ENCODE measurements at regions not wholly inside any gene's neighbourhood (a gene's known extent, or its start where the extent isn't known, plus 50 kb on each side); places are given as distances from the start of the nearest gene placed in this dataset.
"Not testable (repeated sequence)": the region's sequence is repeated elsewhere in the genome, so short reads cannot be mapped to it uniquely, and the experiment has no call there.

DNA sequence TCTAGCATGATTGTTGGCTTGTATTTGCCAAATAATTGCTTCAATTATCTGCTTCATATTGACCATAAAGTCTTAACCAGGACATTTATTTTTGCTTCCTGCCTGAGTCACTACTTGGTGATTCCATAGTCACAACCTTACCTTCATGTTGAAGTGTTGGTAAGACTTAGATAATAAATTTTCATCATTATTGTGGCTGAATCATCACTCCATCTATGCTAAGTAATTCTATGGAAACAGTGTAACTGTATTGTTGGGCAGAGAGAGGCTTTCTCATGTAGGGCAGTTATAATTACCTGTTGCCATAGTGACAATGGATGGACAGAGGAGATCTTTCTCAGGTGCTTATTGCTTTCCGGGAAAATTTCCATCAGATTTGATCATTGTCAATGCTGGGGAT, 330.7 kb upstream of the LRRC3B start:
- no peak for DNase-seq

DNA sequence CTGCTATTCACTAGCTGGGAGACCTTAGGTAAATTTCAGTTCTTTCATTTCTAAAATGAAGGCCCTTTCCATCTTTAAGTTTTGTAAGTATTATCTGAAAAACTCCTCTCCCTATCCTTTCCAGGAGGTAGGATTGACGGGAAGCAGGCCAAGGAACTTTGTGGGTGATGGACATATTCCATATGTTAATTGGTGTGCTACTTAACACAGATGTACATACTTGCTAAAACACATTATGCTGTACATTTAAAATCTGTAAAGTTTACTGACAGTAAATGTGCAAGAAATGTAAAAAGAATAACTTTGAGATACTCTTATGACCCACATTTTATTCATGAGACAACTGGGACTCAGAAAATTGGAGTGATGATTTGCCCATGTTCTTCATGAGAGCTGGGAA, 329.8 kb upstream of the LRRC3B start:
- no peak for DNase-seq

DNA sequence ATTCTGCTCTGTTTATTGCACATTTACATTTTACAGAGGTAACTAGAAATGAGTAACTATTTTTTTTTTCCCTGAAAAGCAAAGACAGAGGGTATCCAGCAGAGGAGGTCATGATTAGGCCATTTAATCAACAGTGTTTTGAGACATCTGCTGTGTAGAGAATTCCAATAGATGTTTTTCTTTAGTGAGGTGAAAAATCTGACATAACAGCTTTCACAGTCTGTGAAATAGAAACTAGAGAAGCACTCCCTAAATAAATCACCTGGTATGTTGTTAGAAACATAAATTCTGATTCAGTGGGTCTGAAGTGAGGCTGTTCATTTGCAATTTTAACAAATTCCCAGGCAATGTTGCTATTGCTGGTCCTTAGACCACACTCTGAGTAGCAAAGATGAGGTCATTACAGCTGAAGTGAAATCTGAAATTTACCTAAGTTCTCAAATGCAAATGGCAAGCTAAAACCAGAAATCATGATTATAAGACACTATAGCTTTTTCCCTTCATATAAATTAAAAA, 329.2 kb upstream of the LRRC3B start:
- DNase-seq, result no peak

DNA sequence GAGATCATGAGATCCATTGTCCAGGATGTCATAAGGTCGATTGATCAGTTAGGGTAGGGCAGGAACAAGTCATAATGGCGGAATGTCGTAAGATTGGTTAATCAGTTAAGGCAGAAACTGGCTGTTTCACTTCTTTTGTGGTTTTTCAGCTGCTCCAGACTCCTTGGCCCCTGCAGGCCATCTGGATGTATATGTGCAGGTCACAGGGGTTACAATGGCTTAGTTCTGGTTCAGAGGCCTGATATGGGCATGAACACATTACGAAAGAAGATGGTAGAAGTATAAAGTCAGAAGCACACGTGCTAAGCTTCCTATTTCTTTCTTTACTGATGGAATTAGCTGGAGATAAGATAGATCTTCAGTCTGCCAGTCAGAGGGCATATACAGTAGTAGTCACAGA, 315.4 kb upstream of the LRRC3B start:
- DNase-seq, result no peak

DNA sequence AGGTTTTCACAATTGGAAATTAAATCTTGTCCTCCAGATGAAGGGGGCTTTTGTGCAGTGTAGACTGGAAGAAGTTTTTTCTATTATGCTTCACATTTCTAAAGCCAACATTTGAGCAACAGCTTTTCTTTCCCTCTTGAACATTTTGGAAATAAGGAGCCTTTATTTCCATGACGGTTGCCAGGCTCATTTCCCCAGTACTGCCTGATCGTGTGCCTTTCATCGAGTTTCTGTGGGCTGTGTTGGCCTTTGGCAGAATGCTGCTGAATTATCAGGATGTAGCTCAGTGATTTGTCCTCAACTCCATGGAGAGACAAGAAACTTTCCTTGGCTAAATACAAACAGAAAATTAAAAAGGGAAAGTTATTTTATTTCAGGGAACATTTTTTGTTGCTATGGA, 314.8 kb upstream of the LRRC3B start:
- no peak for DNase-seq

DNA sequence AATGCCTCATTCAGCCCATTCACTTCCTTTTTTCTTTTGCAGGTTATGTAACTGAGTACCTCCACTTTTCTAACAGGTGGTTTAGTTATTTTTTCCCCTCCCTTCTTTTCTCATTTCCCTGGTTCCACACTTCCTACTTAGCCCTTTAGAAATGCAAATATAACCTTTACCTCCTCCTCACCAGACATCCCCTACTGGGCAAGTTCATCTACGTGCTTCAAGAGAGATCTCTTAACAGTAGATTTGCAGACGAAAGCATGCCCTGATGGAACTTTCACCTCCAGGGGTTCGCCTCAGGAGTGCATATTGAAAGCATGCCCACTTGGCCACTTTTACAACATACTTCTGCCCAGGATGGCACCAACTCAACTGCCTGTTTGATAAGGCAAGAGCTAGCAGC, 314.1 kb upstream of the LRRC3B start:
- no peak for DNase-seq

DNA sequence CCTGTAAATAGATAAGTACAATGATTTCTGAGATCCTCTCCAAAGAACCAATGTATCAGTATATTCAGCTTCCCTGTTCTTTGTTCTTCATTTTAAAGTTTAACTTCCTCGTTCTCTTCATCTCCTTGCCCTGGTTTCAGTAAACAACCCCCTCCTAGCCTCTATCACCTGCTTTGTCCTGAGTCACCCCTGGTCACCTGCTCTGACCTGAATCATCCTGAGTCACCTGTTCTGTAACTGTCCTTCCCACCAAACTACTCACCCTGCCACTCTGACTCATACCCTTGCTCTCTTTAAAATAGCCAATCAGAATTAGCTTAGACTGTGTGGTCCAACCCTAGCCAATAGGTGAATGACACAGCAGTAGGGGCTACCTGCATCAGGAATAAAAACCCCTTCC, 313.0 kb upstream of the LRRC3B start:
- not testable (repeated sequence) for DNase-seq

DNA sequence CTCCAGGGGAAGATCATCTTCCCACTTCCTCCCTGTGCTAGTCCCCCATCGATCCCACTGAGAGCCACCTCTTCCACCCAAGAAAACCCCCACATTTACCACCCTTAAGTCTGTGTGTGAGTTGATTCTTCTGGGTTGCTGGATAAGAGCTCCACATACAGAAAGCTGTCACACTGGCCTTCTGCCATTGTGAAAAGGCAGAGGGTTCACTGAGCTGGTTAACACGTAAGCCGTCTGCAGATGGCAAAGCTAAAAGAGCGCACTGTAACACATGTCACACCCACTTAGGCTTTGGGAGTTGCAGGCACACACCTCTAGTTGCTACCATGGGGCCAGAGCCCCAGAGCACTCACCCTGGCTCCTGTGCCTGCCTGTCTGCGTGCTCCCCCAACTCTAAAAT, 309.8 kb upstream of the LRRC3B start:
- no peak for DNase-seq

DNA sequence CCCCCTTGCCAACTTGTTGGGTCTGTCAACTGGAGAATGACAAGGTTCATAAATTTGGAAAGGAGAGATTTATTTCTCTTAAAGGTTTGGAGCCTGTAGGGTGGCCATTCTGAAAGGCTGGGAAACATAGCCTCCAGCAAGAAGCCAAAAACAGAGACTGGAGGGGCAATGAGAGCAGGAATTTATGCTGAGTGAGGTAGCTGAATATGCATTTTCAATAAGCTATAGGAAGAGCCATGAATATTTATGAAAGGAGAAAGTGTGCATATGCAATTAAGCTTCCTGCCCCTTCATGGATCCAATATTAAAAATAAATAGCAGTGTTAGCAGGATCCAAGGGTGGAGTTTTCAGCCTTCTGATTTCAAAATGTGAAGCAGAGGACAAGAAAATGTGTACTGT, 306.1 kb upstream of the LRRC3B start:
- no peak for DNase-seq

DNA sequence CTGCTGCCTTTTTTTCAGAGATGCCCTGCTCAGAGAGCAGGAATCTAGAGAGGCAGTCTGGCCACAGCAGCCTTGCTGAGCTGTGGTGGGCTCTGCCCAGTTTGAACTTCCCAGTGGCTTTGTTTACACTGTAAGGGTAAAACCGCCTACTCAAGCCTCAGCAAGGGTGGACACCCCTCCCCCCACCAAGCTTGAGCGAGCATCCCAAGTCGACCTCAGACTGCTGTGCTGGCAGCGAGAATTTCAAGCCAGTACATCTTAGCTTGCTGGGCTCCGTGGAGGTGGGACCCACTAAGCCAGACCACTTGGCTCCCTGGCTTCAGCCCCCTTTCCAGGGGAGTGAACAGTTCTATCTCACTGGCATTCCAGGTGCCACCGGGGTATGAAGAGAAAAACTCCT, 298.8 kb upstream of the LRRC3B start:
- DNase-seq, result not testable (repeated sequence)

DNA sequence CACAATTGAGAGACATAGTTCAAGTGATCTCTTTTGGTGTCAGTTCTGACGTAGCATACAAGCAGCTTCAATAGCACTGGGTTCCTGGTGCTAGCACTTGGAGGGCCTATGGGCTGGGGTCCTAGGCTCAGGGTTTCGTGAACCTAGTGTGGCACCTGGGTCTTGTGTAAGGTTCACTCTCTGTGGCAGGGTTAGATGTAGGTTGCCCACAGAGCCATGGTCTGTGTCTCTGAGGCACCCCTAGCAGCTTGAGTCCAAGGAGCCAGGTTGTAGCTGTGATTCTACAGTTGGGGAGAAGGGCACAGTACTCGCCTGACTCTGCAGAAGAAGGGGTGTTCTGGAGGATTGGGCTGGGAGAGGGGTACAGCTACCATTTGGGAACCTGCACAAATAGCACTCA, 282.6 kb upstream of the LRRC3B start:
- no peak for DNase-seq

DNA sequence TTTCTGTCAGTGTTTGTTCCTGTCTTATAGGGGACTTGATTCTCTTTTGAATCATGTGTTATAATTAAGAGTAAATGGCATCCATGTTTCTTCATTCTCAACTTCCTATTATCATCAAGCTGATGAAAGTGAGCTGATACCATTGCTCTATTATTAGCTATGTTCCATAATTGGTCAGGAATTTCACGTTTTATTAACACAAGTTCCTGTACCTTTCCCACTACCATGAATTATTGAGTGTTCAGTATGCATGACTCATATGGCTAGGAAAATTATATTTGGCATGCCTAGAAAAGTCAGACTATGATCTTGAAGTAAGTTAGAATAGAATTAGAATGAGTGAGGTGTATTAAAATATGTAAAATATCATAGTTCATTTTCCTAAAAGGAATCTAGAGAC, 278.9 kb upstream of the LRRC3B start:
- DNase-seq, result no peak

DNA sequence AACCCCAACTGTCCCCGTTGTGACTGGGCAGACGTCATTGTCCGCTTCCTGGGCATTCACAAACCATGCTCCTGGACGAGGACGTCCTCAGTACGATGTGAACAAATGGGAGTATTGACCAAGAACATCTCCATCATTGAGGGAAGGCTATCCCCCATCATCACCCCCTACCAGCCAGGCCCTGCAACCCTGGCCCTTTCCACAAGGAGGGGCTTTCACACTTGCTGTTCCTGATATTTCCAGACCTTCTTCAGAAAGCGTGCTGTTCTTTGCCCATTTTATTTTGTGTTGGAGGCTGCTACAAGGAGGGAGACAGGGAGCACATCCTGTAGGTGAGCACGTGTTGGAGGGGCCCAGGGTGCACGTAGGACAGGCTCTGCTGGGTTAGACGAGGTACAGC, 277.0 kb upstream of the LRRC3B start:
- no peak for DNase-seq

DNA sequence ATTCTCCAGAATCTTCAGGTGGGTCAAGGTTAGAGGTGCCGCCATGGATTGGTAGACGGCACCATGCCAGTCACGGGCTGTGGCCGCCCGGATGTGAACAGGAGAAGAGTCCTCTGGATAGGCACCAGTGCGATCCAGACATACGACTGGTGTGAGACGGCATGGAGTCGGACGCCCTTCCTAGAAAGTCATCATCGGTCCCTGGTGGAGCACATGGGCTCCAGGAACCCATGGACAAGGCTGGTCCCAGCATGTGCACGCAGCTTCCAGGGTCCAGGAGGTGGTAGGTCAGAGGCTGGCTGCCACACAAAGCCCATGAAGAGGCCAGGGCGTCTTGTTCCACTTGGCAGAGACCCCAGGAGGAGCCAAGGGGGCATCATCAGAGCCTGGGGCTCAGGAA, 276.1 kb upstream of the LRRC3B start:
- DNase-seq, result no peak

DNA sequence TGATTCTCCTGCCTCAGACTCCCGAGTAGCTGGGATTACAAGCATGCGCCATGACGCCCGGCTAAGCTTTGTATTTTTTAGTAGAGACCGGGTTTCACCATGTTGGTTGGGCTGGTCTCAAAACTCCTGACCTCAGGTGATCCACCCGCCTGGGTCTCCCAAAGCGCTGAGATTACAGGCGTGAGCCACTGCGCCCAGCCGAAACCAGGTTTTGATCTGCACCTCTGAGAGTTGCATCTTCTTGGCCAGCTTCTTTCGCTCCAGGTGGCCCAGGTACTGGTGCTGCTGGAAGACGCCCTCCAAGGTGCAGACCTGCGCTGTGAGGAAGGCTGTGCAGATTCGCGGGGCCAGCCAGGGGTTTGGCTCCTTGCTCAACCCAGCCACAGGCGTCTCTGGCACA, 275.4 kb upstream of the LRRC3B start:
- no peak for DNase-seq

DNA sequence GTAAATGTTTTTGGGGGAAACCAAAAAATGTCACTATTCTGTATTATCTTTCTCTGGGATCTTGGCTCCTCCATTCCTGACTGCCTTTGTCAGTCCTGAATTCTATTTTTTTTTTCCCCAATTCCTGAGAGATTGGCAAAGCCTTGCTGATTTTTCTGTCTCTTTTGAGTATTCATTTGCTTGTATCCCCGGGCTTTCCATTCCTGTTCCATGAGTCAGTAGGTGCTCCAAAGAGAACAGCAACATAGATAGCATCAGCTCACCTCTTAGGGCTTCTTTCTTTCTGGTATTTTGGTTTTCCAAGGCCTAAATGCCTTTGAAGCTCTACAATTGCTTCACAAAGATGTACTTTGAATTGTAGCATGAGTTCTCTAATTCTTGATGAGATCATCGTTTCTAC, 271.7 kb upstream of the LRRC3B start:
- DNase-seq, result no peak

DNA sequence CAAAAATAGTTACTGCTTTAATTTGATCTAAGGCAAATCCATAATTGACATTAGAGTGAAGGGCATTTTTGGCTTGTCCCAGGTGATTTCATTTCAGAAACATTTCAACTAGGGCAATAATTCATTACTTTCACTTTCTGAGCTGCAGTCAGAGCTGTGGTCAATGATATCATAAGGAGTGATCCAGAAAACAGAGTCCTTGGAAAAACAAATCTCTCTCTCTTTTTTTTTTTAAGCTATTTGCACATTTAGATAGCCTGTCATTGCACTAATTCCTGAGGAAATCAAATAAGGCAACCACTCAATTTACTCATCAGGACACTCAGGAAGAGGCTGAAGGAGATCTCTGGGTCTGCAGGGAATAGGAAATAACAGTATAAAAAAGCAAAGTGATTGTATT, 269.5 kb upstream of the LRRC3B start:
- DNase-seq, result no peak

DNA sequence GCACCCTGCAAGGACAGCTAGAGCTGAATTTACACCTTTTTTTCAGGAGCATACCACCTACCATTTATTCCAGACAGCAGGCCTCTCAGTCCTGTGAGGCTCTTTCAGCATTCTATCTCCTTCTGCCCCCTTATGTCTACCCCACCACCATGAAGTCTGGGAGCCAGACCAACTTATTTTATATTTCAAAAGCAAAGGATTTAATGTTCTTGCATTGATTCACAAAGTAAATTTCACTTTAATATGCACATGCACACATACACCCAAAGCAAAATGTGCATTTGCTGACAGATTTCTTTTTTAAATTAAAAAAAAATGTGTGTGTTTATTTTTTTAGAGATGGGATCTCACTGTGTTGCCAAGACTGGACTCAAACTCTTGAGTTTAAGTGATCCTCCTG, 264.2 kb upstream of the LRRC3B start:
- no peak for DNase-seq

DNA sequence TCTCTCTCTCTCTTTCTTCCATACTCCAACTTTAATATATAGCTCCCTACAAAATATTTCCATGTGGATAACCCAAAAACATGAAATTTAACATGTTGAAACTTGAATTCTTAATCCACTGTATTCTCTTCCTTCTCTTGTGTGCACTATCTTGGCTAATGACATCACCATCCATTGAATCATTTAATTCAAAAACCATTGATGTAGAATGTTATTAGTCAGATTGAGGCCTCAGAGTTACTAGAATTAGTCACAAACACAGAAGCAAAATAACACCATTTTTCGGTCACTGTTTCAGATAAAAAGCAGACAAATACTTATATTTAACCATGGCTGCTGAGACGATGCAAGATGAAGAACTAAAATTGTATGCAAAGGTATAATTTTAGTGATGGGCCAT, 256.9 kb upstream of the LRRC3B start:
- no peak for DNase-seq

DNA sequence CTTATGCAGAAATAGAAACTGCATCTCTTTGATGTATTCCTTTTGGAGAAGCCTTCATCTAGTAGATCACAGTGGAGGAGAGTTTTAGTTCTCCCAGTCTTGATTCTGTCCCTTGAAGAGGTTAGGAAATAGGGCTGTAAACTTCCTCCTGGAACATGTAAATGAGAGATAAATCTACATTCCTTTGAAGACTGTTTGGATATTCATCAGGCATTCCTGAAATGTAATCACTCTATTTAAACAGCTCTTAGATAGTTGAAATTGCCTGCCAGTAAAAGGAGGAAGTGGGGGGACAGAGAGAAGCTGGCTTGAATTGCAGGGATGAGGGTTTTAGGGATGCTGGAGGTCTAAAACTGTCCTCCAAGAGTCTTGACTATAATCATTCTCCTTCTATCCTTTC, 254.3 kb upstream of the LRRC3B start:
- no peak for DNase-seq

DNA sequence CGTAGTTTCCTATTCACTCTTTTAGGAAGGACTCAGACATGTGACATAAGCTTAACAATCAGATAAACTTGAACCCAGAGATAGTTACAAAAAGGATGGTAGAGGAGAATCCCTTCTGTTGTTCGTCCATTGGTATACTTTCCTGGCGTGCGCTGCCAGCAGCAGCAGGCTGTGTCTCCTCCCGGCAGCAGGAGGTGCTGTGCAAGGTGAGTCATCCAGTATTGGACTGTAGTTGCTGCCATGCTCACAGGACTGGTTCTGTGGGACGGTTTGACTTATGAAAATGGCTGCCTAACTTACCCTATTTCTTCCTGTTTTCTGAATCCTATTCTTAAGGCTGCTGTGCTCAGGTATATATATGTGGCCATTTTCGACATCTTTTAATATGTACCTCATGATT, 253.4 kb upstream of the LRRC3B start:
- DNase-seq, result no peak

DNA sequence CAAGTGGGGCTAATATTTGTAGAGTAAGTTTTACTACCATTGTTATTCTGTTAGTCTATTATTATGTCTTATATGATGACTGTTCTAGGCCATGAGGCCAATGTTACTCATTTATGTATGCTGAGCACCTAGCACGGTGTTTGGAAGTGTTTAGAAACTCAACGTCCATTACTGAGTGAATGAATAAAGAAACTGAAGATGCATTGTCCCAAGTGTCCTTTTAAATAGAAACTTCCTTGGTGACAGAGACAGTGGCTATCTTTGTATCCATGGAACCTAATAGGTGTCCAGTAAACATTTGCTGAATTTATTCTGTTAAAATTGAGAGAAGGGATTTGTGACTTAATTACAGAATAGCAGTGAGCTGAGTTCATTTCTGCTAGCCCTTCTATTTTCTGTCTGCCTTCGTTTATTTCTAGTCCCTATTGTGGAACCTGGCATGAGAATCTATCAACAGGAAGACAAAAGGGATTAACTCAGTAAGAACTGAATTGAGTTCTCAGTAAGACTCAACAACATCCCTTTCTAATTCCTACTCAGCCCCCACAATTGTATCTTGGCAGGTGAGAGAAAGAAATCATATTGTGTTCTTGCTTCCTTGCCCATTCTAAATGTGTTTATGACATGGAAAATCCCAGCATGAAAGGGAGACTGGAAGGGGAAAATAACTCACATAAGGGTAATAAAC, 246.6 kb upstream of the LRRC3B start:
- DNase-seq, result no peak

DNA sequence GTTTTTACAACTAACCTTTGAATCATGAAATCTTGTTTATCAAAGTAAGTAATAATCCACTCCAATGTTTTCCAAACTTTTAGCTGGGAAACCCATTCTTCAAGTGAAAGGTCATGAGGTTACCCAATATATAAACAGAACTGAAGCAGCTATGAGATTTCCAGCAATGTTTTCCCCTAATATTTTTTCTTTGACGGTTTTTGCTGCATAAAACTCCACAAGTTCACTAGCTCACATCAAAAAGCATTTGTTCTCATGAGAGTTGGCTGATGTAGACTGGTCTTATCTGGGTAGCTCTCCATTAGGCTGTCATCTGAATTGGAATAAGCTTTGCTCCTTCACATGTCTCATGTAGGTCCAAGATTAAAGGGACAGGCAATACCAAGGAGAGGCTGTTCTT, 241.2 kb upstream of the LRRC3B start:
- no peak for DNase-seq

DNA sequence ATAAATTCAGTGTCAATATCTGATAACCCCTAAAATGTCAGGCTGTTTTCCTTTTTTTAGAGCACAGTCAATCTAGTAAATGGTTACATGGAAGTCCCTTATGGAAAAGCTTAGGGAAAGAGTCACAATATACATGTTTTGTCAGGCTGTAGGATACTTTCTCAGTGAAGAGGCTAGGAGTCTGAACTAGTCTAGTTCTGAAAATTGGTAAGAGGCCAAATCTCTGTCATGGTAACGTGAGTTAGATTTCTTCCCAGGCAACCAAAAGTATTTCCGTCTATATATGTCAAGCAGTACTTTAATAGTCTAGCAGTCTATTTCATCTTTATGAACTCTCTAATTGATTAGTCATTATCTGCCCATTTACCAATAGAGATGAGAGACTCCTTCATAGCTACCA, 215.9 kb upstream of the LRRC3B start:
- DNase-seq, result no peak

DNA sequence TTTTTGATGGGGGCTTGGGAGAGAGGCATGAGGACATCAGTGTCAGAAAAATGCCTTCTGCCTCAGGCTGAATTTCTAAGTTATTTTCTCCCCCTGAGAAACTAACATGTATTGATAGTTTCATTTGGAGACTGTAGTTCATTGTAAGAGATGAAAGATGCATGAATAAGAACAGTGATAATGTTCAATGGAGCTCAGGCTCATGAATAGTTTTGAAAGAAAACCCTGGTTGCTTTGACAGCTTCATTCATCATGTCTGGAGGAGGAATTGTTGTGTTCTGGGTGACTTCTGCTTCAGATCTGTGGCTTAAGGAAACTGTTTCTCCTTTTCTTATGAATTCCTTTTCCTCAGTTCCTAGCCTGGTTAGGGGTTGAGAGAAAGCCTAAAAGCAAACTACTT, 204.0 kb upstream of the LRRC3B start:
- no peak for DNase-seq

DNA sequence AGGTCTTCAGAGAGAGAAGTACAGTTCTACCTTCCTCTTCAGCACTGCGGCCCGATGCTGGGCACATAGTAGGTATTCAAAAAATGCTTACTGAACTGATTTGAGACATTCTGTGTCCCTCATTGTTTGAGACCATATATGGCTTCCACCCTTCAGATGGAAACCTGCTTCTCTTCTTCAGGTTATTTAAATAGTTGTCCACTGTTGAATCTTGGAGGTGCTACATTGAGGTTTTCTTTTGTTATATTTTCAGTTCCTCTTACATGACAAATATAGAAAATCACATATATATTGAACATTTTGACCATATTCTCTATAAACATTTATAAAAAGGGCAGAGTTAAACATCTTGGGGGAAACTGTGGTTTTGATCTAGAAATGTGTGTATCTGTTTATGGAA, 200.2 kb upstream of the LRRC3B start:
- DNase-seq, result no peak

Data from CD4-positive, alpha-beta T cell treated with Interleukin-10 for 1 hour (primary cell).